HG02840 (cell line): ENCODE measurements at regions not wholly inside any gene's neighbourhood (a gene's known extent, or its start where the extent isn't known, plus 50 kb on each side); places are given as distances from the start of the nearest gene placed in this dataset.
"Not testable (repeated sequence)": the region's sequence is repeated elsewhere in the genome, so short reads cannot be mapped to it uniquely, and the experiment has no call there.

Source experiments
- ATAC-seq: cut with Tn5 transposase; IDR thresholded peaks from one replicate; pipeline ENCODE4 v1.9.1; 2021; ENCODE audit warnings: mild to moderate bottlenecking, moderate library complexity, moderate number of reproducible peaks; ENCODE audit not compliant: unreplicated experiment, low FRiP score

GRCh38 chr1:143709606-143710259, 262.1 kb downstream of the FAM72C start:
- ATAC-seq = not testable (repeated sequence)

DNA sequence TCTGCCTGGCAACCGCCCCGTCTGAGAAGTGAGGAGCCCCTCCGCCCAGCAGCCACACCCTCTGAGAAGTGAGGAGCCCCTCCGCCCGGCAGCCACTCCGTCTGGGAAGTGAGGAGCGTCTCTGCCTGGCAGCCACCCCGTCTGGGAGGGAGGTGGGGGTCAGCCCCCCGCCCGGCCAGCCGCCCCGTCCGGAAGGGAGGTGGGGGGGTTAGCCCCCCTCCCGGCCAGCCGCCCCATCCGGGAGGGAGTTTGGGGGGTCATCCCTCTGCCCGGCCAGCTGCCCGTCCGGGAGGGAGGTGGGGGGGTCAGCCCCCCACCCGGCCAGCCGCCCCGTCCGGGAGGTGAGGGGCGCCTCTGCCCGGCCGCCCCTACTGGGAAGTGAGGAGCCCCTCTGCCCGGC, 269.0 kb downstream of the FAM72C start:
- not testable (repeated sequence) for ATAC-seq

DNA sequence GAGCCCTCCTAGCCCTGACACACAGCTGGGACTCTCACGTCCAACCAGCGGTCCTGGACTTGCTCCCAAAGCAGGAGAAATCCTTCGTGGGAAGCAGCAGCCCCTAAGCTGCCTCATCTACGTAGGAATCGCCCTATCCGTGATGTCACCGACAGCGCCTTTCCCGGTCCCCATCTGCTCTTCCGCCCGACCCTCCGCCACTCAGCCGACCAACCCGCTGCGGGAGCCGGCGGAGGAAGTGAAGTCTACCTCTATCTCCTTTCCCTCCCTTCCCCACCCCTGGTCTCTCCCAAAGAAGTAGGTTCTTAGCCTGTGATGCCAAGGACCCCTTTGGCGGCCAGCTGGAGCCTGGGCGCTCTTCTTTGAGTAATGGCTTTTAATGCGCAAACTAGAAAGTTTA, 272.1 kb downstream of the FAM72C start:
- ATAC-seq = no peak

GRCh38 chr1:143699115-143699514, 272.7 kb downstream of the FAM72C start:
- no peak for ATAC-seq

DNA sequence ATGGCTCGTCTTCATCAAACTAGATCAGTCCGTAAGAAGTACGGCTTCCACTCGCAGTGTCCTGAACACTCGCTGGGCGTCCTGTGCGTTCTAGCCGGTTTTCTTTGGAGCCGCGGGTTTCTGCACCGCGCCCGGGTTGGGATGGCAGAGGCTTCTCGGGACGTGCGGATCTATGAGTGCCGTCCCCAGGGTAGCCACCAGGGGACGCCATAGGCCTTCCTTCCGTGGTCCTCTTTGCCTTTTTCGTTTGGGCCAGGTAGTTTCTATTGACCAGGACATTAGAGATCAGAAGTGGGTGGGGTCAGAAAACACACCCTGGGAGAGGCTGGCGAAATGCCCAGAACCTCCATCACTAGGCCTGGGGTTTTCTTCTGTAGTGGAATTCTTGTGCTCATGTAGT, 273.8 kb downstream of the FAM72C start:
- no peak for ATAC-seq

DNA sequence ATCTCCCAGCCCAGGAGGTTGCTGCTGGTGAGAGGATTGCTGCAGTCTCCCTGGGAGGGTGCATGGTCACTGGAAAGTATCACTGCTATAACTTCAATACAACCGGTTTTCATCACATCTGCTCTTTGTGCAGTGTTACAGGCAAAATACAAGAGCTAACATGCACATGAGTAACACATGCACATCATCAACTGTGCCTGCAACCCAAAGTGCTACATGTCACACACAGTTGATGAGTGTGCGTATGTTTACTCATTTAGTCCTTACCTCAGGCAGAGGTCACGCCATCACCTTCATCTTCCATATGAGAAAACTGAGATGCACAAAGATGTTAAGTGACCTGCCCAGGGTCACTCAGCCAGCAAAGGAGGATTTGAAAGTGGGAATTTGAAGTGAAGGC, 277.7 kb downstream of the FAM72C start:
- ATAC-seq = no peak

- ATAC-seq = no peak
Measured at GRCh38 chr1:143691971-143692529, 279.7 kb downstream of the FAM72C start.

- ATAC-seq = no peak
Measured at GRCh38 chr1:143691400-143691891, 280.3 kb downstream of the FAM72C start.

DNA sequence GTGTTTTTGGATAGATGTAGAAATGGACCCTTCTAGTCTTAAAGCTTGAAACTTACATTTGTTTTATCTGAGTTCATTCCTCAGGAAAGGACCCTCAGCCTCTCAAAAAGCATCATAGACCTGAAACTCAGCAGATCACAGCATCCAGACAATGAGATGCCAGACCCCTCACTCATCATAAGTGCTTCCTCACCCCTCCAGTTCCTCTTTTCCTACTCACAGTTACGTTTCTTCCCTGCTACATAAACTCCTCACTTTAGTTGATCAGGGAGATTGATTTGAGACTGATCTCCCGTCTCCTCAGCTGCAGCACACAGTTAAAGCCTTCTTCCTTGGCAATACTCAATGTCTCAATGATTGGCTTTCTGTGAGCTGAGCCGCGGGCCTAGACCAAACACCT, 282.0 kb downstream of the FAM72C start:
- no peak for ATAC-seq

DNA sequence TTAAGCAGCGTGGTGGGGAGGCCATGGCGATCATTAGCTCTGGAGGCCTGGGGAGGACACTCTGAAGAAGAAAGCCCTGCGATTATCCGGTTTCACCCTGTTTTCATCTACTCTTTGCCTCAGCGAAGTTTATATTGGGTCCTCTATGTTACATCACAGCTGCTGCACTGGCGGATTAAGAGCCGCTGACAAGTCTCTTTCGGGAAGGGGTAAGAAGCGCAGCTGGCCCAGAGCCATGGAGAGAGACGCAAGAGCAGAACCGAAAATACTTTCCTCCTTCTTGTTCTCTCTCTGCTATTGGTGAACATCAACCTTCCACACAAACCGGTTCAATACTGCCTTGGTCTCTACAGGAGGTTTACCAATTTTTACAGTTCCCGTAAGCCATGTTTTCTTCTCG, 291.5 kb downstream of the FAM72C start:
- ATAC-seq = no peak

- no peak for ATAC-seq
Measured at GRCh38 chr1:143672983-143673382, 298.8 kb downstream of the FAM72C start.

- ATAC-seq = no peak
Measured at GRCh38 chr1:143667730-143668129, 304.1 kb downstream of the FAM72C start.

- no peak for ATAC-seq
Measured at GRCh38 chr1:143666851-143667250, 304.9 kb downstream of the FAM72C start.

DNA sequence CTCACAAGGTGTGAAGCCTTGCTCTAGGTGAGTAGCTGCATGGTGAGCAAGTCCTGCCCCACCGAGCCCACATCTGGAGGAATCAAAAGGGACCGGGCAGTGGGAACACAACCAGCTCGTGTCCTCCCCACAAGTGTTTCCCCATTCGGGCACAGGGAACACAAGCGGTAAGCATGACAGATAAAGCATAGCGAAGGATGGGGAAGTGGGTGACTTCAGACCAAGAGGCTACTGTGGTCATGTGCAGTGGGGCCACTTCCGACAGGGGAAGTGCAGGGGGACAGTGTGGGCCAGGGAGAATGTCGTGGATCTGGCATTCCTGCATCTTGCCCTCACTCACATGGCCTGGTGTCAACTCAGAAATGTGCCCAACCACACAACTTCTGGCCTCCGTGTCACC, 306.2 kb downstream of the FAM72C start:
- no peak for ATAC-seq

DNA sequence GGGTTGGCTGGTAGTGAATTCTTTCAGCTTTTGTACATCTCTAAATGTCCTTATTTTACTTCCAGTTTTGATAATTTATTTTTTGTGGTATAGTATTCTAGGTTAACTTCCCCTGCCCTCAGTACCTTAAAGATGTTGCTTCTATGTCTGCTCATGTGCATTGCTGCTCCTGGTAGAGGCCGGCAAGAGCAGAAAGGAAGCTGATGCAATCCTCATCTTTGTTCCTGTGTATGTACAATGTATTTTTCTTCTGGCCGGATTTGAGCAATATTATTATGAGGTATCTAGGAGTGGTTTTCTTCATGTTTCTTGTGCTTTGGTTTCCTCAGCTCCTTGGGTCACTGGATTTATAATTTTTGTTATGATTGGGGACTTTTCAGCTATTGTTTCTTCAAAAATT, 308.7 kb downstream of the FAM72C start:
- ATAC-seq = not testable (repeated sequence)

GRCh38 chr1:143661418-143662101, 310.2 kb downstream of the FAM72C start:
- ATAC-seq = no peak

- ATAC-seq = no peak
Measured at GRCh38 chr1:143660354-143660941, 311.3 kb downstream of the FAM72C start.

GRCh38 chr1:143653429-143653802, 318.4 kb downstream of the FAM72C start:
- no peak for ATAC-seq

DNA sequence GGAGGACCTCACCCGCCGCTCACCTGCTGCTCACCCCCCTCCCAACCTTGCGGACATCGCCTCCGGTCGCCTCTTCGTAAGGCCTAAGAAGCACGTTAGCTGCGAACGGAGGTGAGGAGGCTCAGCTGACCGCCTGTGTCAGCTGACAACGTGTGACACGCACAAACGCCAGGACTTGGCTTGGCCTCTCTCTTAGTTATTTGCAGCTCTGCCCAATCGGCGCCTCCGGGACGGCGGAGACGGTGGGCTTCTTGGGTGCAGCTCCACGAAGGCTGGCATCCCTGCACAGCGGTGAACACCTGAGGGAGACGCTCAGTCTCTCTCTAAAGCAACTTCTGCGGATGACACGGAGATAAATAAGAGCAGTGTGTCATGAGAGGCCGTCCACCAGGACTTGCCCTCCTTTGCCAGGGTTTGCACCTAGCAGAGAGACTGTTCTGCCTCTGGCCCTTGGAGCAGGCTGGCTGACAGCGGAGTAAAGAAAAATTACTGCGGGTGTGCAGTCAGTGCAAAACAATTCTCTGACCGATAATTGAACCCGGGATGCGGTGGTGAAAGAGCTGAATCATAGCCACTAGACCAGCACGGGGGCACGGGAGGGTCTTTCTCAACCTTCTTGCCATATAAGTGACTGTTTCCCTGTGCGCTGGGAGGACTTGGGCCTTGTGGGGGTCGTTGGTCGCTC, 318.9 kb downstream of the FAM72C start:
- ATAC-seq = no peak

DNA sequence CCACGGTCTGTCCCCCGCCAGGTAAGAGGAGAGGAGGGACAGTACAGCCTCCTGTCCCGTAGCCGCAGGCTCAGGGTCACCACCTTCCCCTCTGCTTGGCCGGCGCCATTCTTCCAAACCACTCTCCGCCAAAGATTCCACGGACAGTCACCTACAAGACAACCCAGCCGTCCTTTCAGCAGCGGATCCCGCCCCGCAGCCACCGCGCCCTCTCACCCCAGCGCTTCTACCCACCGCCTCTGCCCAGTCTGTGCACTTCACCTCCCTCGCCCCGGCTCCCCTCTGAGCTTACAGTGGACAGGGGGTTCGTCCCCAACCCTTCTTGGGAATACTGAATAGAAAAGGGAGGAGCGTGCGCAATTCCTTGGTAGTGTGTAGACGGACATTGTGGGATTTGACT, 319.6 kb downstream of the FAM72C start:
- no peak for ATAC-seq
